GM19239 (cell line): ENCODE measurements at regions not wholly inside any gene's neighbourhood (a gene's known extent, or its start where the extent isn't known, plus 50 kb on each side); places are given as distances from the start of the nearest gene placed in this dataset.
"Not testable (repeated sequence)": the region's sequence is repeated elsewhere in the genome, so short reads cannot be mapped to it uniquely, and the experiment has no call there.

Source experiments
- DNase-seq: peaks from one replicate; pipeline ENCODE4 v3.0.0; 2011; ENCODE audit warnings: low spot score; ENCODE audit not compliant: insufficient read length
- FAIRE-seq: peaks from 2 replicates; lab custom pipeline; 2011; peaks lifted over from hg19 to GRCh38; lab: Jason Lieb, UNC

GRCh38 chrX:117701050-117701449 is 415.6 kb downstream of the KLHL13 start:
- DNase-seq = no peak
- no peak for FAIRE-seq

- no peak for DNase-seq
- no peak for FAIRE-seq
Observed at GRCh38 chrX:117689956-117690355, 426.7 kb downstream of the KLHL13 start.

DNA sequence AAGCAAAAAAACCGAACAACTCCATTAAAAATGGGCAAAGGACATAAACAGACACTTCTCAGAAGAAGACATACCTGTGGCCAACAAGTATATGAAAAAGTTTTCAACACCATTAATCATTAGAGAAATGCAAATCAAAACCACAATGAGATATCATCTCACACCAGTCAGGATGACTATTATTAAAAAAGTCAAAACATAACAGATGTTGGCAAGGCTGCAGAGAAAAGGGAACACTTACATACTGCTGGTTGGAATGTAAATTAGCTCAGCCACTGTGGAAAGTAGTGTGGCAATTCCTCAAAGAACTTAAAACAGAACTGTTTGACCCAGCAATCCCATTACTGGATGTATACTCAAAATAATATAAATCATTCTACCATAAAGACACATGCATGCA is 436.3 kb downstream of the KLHL13 start:
- DNase-seq (no peak), FAIRE-seq (no peak)

DNA sequence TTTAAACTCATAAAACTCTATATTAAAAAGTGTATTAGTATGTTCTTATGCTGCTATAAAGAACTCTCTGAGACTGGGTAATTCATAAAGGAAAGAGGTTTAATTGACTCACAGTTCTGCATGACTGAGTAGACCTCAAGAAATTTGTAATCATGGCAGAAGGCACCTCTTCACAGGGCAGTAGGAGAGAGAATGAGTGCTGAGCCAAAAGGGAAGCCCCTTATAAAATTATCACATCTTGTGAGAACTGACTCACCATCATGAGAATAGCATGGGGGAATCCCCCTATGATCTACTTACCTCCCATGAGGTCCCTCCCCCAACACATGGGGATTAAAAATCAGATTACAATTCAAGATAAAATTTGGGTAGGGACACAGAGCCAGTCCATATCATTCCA is 463.2 kb downstream of the KLHL13 start:
- DNase-seq = no peak

GRCh38 chrX:117645639-117646038 is 471.0 kb downstream of the KLHL13 start:
- FAIRE-seq (no peak), DNase-seq (no peak)

More for the DNA sequence above, 463.2 kb downstream of the KLHL13 start:
- FAIRE-seq = no peak

- DNase-seq (no peak), FAIRE-seq (no peak)
Observed at GRCh38 chrX:117641913-117642656, 474.5 kb downstream of the KLHL13 start.

DNA sequence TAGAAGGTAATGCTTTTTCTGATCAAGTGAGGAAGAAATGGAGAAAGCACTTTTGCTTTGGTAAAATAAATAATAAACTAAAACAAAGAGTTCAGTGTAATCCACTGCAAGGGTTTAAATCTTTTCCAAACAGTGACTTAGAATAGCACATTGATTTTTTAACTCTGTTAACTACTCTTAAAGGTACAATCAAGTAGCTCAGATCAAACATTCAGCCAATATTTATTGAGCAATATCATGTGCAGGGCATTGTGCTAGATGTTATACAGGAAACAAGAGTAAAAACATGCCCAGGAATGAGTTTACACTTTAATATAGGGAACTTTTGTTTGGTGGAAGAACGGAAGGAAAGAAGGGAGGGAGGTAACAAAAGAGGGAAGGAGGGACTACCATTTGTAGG is 479.8 kb downstream of the KLHL13 start:
- DNase-seq = no peak
- peak; percentile 26 for FAIRE-seq

DNA sequence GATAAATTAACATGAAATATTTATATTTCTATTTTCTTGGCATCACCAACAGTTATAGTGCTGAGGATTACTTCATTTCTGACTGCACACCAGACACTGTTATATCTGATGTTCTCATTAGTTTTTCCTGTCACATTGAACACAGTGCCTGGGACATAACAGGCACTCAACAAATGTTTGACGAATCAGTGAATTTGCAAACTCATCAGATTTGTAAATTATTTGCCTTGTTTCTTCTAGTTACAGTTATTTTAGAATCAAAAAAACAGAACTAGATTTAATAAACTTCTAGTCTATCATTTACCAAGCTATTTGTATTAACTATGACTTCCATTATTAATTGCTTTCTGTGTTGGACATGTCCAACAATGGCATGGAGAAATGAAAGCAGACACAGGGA is 483.3 kb downstream of the KLHL13 start:
- no peak for FAIRE-seq
- no peak for DNase-seq

DNA sequence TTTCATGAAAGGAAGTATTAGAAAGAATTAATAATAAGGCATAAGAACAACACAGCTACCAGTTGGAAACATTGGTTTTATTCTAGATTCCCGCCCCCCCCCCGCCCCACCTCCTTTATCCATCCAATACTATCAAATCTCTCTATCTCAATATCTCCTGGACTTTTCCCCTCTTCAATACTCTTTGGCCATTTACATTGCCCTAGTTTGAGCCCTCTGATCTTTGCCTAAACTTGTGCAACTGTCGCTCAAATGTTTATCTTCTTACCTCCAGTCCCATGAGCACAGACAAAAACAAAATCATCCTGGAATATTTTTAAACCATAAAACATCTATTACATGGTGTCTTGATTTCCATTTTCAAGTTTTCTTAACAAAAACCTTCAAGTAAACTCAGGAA is 488.2 kb downstream of the KLHL13 start:
- no peak for DNase-seq
- FAIRE-seq = no peak

DNA sequence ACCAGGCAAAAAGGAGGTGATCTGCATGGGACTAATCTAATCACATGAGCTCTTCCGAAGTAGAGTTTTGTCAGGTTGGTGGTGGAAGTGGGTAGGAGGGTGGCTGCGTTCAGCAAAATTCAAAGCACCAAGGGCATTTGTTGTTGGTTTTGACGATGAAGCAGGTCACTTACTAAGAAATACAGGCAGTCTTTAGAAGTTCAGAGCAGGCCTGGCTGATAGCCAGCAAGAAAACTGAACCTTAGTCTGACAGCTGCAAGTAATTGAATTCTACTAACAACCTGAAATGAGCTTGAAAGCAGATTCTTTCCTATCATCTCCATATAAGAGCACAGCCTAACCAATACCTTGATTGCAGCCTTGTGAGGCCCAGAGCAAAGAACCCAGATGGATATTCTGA is 505.8 kb downstream of the KLHL13 start:
- no peak for DNase-seq
- FAIRE-seq = no peak

- FAIRE-seq (no peak), DNase-seq (no peak)
Observed at GRCh38 chrX:117610049-117610448, 506.6 kb downstream of the KLHL13 start.

DNA sequence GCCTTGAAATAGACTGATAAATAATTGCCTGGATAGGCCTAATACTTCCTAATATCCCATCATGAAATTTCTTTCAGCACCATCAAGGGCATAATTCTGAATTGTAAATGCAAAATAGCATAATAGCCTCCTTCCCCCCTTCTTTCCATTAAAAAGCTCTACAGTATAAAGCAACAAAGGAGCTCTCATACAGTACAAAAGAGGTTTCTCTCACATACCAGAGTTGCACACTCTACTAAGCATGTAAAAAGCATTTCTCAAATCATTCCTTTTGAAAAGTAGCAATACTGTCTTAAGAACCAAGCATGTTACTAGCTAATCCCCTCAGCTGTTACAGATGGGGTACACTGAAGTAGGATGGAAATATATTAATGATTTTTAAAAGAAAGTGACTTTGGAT is 509.0 kb downstream of the KLHL13 start:
- FAIRE-seq (no peak), DNase-seq (no peak)

DNA sequence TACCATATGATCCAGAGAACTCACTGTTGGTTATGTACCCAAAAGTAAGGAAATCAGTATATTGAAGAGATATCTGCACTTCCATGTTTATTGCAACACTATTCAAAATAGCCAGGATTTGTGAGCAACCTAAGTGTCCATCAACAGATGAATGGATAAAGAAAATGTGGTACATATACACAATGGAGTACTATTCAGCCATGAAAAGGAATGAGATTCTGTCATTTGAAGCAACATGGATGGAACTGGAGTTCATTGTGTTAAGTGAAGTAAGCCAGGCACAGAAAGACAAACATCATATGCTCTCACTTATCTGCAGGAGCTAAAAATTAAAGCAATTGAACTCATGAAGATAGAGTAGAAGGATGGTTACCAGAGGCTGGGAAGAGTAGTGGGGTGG is 510.5 kb downstream of the KLHL13 start:
- not testable (repeated sequence) for DNase-seq, FAIRE-seq

GRCh38 chrX:117570160-117570559 is 546.5 kb downstream of the KLHL13 start:
- DNase-seq (no peak), FAIRE-seq (no peak)

DNA sequence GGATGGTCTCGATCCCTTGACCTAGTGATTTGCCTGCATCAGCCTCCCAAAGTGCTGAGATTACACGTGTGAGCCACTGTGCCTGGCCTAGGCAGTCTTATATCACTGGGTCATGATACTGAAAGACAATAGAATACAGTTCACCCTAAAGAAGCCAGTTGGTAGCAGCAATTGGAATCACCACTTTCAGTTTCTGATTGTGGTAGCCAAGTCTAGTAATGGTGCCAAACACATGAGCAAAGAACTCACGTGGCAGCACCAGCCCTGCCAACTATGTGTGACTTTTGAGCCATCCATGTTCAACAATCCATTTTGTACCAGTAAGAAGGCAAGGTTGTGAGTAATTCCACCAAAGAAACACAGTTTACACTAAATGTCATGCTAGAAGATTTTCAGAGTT is 548.4 kb downstream of the KLHL13 start:
- DNase-seq = no peak
- FAIRE-seq = no peak

- FAIRE-seq (no peak), DNase-seq (no peak)
Observed at GRCh38 chrX:117543885-117544284, 572.7 kb downstream of the KLHL13 start.

DNA sequence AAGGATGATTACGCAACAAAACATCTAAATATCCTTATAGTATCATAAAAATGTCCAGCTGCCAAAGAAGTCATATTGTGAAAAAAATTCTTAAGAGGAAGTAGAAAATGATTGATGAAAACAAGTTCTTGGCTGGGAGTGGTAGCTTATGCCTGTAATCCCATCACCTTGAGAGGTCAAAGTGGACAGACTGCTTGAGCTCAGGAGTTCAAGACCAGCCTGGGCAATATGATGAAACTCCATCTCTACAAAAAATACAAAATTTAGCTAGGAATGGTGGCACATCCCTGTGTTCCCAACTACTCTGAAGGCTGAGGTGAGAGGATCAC is 577.6 kb downstream of the KLHL13 start:
- FAIRE-seq (no peak), DNase-seq (no peak)

DNA sequence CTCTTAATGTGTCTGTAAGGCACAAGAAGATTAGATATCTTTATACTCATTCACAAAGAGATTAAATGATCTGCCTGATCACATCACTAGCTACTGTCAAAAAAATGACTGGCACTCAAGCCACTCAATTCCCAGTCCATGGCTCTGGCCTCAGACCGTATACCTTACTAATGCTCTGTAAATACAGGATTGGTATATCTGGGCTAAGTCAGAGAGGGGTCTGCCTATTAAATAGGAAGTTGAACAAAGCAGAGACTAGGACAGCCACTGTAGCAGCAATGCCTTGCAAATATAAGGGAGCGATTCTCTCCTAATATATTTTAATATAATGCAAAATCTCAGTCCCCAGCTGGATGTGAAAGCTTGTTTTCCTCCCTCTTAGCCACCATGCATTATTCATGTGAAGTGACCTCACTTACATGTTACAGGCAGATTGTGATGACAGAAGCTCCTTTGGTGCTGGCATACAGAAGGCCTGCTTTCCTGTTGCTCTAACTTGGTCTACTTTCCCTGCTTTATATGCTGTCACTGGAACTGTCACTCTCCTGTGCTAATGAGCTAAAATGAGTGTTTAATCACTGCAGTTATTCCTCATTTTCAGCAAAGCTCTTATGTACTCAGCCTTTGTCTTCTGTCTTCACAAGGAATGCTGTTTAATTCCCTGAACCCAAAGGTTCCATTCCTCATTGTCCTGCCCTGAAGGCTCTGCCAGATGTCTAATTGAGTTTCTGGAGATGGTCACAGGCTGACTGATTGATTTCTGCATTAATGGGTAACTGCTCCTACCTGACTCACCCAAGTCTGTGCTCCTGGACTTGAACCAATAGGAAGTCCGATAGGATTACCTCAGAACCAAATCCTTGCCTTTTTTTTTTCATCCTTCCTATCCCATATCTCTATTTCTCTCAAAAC is 578.2 kb downstream of the KLHL13 start:
- DNase-seq (no peak), FAIRE-seq (no peak)

- no peak for DNase-seq
- no peak for FAIRE-seq
Observed at GRCh38 chrX:117532339-117532738, 584.3 kb downstream of the KLHL13 start.

DNA sequence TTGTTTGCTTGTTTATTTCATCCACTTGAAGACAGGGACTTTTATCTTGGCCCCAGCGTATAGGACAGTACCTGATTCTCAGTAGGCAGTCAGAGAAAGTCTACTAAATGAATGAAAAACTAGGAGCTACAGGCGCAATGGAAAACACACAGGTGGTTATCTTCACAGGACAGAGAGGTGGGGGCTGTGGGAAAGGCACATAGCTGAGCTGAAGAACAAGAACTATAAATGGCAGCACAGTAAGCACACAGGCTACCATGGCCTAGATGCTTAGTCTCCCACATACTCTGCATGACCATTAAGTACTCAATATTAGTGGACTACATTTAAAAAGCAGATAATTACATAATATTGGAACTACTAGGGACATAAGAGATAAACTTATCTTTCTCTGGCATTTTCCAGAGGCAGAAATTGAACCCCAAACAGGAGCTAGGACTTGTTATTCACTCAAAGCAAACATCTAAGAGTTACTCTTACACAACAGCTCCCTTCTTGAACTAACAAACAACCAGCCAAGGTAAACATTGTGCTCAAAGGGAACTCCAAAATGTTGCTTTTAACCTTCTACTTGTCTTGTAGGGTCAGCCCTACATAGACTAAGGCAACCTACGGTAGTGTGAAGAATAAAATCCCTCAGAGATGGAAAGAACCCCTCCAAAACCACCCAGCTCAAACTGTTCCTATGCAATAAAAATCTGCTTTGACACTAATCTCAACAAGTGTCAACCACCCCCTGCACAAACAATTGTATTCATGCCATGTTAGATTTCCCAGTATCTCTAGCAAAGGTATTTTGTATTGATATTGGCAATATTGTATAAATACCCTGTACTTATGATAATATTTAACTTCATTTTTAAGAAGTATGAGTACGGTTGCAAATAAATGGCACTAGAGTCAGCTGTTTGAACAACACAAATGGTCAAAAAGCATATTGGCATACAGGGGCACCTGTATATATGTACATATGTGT is 593.6 kb downstream of the KLHL13 start:
- no peak for DNase-seq
- FAIRE-seq = no peak
